ENCODE measurements at regions not wholly inside any gene's neighbourhood (a gene's known extent, or its start where the extent isn't known, plus 50 kb on each side); places are given as distances from the start of the nearest gene placed in this dataset.

- Histone ChIP-seq H4K20me1 (ENCODE audit: control insufficient read depth, extremely low read depth, insufficient read depth, low read length) (no peaks in the 10 kb centered on the region), H3K4me1 (ENCODE audit: control insufficient read depth, extremely low read depth, insufficient read depth, low read length) (no peaks in the 10 kb centered on the region), H3K27me3 (ENCODE audit: control insufficient read depth, extremely low read depth, insufficient read depth, low read length) (no peaks in the 10 kb centered on the region), H3K36me3 (ENCODE audit: control insufficient read depth in 2 of 2, extremely low read depth in 1 of 2, insufficient read depth in 2 of 2, low read length in 2 of 2) (no peaks in the 10 kb centered on the region), H3K9me3 (ENCODE audit: control insufficient read depth, low read depth, low read length) (no peaks in the 10 kb centered on the region), H2AFZ (ENCODE audit: control insufficient read depth, low read length) (no peak overlapping the region), H3K4me2 (ENCODE audit: control insufficient read depth, extremely low read depth, insufficient read depth, low read depth, low read length) (no peak overlapping the region), H3K9ac (ENCODE audit: control insufficient read depth, extremely low read depth, insufficient read depth, low read length) (no peak overlapping the region), H3K4me3 (ENCODE audit: control insufficient read depth in 2 of 3, extremely low read depth in 1 of 3, insufficient read depth in 2 of 3, low read depth in 1 of 3, low read length in 3 of 3) (no peak overlapping the region), H3K79me2 (ENCODE audit: control insufficient read depth, insufficient read depth, low read length) (no peaks in the 10 kb centered on the region), H3K9me1 (ENCODE audit: control insufficient read depth, extremely low read depth, insufficient read depth, low read length) (no peaks in the 10 kb centered on the region), H3K27ac (ENCODE audit: control insufficient read depth, insufficient read depth, low read length) (no peak overlapping the region)
- dilution Hi-C loops (cut with MboI; ENCODE audit: extremely low pct_ligation_motif_present, low sequenced_read_pairs) = no loop called here
- FAIRE-seq (no peak), DNase-seq (ENCODE audit: low read depth, low spot score) (no peak)
- TF ChIP-seq CTCF (optimal IDR thresholded peaks at IDR 0.05 in 1 of 3, IDR thresholded peaks at IDR 0.05 in 1 of 3, conservative IDR thresholded peaks at IDR 0.05 in 1 of 3; ENCODE audit: extremely low read depth in 1 of 3, insufficient read depth in 2 of 3, low read length in 3 of 3) (no peak), EZH2 (IDR thresholded peaks at IDR 0.05; ENCODE audit: low read length) (no peak)
These were observed 875.4 kb downstream of the SORCS3 start for GRCh38 chr10:105516511-105516910.

- H3K9me3 ChIP-seq (ENCODE audit: control insufficient read depth, low read depth, low read length) = no peaks in the 10 kb centered on the region
- no peak overlapping the region for H3K9ac ChIP-seq (ENCODE audit: control insufficient read depth, extremely low read depth, insufficient read depth, low read length)
- H3K4me1 ChIP-seq (ENCODE audit: control insufficient read depth, extremely low read depth, insufficient read depth, low read length) = no peaks in the 10 kb centered on the region
- no peak for FAIRE-seq
- no peak overlapping the region for H3K27ac ChIP-seq (ENCODE audit: control insufficient read depth, insufficient read depth, low read length)
- no peak for DNase-seq (ENCODE audit: low read depth, low spot score)
- no peaks in the 10 kb centered on the region for H3K79me2 ChIP-seq (ENCODE audit: control insufficient read depth, insufficient read depth, low read length)
- TF ChIP-seq EZH2 (IDR thresholded peaks at IDR 0.05; ENCODE audit: low read length) (no peak), CTCF (optimal IDR thresholded peaks at IDR 0.05 in 1 of 3, IDR thresholded peaks at IDR 0.05 in 1 of 3, conservative IDR thresholded peaks at IDR 0.05 in 1 of 3; ENCODE audit: extremely low read depth in 1 of 3, insufficient read depth in 2 of 3, low read length in 3 of 3) (no peak)
- H3K4me3 ChIP-seq (ENCODE audit: control insufficient read depth in 2 of 3, extremely low read depth in 1 of 3, insufficient read depth in 2 of 3, low read depth in 1 of 3, low read length in 3 of 3) = no peak overlapping the region
- H3K27me3 ChIP-seq (ENCODE audit: control insufficient read depth, extremely low read depth, insufficient read depth, low read length) = no peaks in the 10 kb centered on the region
- H4K20me1 ChIP-seq (ENCODE audit: control insufficient read depth, extremely low read depth, insufficient read depth, low read length) = no peaks in the 10 kb centered on the region
- H3K4me2 ChIP-seq (ENCODE audit: control insufficient read depth, extremely low read depth, insufficient read depth, low read depth, low read length) = no peak overlapping the region
- dilution Hi-C loops (cut with MboI; ENCODE audit: extremely low pct_ligation_motif_present, low sequenced_read_pairs) = no loop called here
- H3K36me3 ChIP-seq (ENCODE audit: control insufficient read depth in 2 of 2, extremely low read depth in 1 of 2, insufficient read depth in 2 of 2, low read length in 2 of 2) = no peaks in the 10 kb centered on the region
- H2AFZ ChIP-seq (ENCODE audit: control insufficient read depth, low read length) = no peak overlapping the region
- no peaks in the 10 kb centered on the region for H3K9me1 ChIP-seq (ENCODE audit: control insufficient read depth, extremely low read depth, insufficient read depth, low read length)
These were observed 873.0 kb downstream of the SORCS3 start for GRCh38 chr10:105514106-105514505.

Data from keratinocyte (primary cell).